ENCODE measurements at regions not wholly inside any gene's neighbourhood (a gene's known extent, or its start where the extent isn't known, plus 50 kb on each side); places are given as distances from the start of the nearest gene placed in this dataset.
A peak's percentile ranks its signal among the peaks of the same experiment; 100 is the strongest.

- Histone ChIP-seq H4K20me1 (ENCODE audit: insufficient read depth, low read length) (no peaks in the 10 kb centered on the region), H3K4me1 (ENCODE audit: control insufficient read depth, insufficient read depth, low read length) (peaks cover 12% of the 10 kb centered on the region), H3K9me3 (ENCODE audit: control insufficient read depth, insufficient read depth, low read length) (no peaks in the 10 kb centered on the region), H3K36me3 (ENCODE audit: control insufficient read depth, insufficient read depth, low read length) (no peaks in the 10 kb centered on the region), H3K27me3 (ENCODE audit: control insufficient read depth, insufficient read depth, low read length) (no peaks in the 10 kb centered on the region), H2AFZ (replicated peaks; ENCODE audit: low read length, poor library complexity) (no peak overlapping the region), H3K4me3 (ENCODE audit: insufficient read depth, low read depth, low read length) (no peak overlapping the region), H2AK9ac (replicated peaks; ENCODE audit: low read depth, low read length, poor library complexity) (no peak overlapping the region), H3K27ac (ENCODE audit: insufficient read depth, low read length) (no peak overlapping the region), H4K5ac (ENCODE audit: low read depth, low read length) (no peak overlapping the region), H2AK5ac (ENCODE audit: low read depth, low read length) (peak overlapping the region; percentile 86; the same call in 1 of the 2 replicates), H2BK5ac (ENCODE audit: low read depth, low read length, poor library complexity, severe bottlenecking) (no peak overlapping the region), H3K4ac (ENCODE audit: low read depth, low read length) (0 out of 2 replicates have a peak overlapping the region, but pooled peaks have one; percentile 11), H2BK20ac (ENCODE audit: low read depth, low read length) (no peak overlapping the region), H4K91ac (ENCODE audit: insufficient read depth, low read depth, low read length) (0 out of 2 replicates have a peak overlapping the region, but pooled peaks have one; percentile 31), H3K18ac (ENCODE audit: low read depth, low read length) (0 out of 2 replicates have a peak overlapping the region, but pooled peaks have one; percentile 22), H4K8ac (ENCODE audit: low read depth in 2 of 2, low read length in 2 of 2) (0 out of 4 replicates have a peak overlapping the region, but pooled peaks of 1 of the 2 experiments have one; percentile 6), H2BK15ac (ENCODE audit: low read depth, low read length) (no peak overlapping the region), H3K23ac (ENCODE audit: low read depth, low read length) (no peak overlapping the region), H3K79me1 (ENCODE audit: low read depth in 1 of 2, low read length in 2 of 2) (no peaks in the 10 kb centered on the region), H2BK120ac (ENCODE audit: low read depth, low read length) (peak overlapping the region; percentile 5; the same call in 1 of the 2 replicates), H3K4me2 (ENCODE audit: low read depth, low read length) (no peak overlapping the region), H3K9me1 (ENCODE audit: insufficient read depth, low read length) (peaks cover 3% of the 10 kb centered on the region; the same call in 1 of the 2 replicates), H3K14ac (replicated peaks; ENCODE audit: low read depth, low read length) (no peak overlapping the region), H3K56ac (ENCODE audit: extremely low read depth, insufficient read depth, low read length) (no peak overlapping the region), H3K9ac (ENCODE audit: low read depth, low read length) (no peak overlapping the region)
- intact Hi-C loops (cut with micrococcal nuclease), result no loop called here
- ChIA-PET POLR2A (ENCODE audit: unreplicated experiment) (no interaction called here), CTCF (interaction anchor here (0.5 to 1.3 kb wide), 6 partner anchors 8 to 219 kb away, joined by 3 to 9 read pairs (median 3); no protein-coding TSS in a partner anchor)
- BruUV-seq (replicated peaks), result no TSS peak
- DNase-seq, result no peak
- ATAC-seq (ENCODE audit: low read depth), result no peak
- WGBS, 2 experiments (ENCODE audit: extremely low coverage in 2 of 2, insufficient read length in 1 of 2), result no CpG with 5 or more reads among the region's 7 CpGs
- TF ChIP-seq FOS (IDR thresholded peaks at IDR 0.05; ENCODE audit: low read depth, low read length), result no peak
- TF ChIP-seq CEBPB (IDR thresholded peaks at IDR 0.05; ENCODE audit: low read depth, low read length), result peak; percentile 86
- dilution Hi-C loops (cut with HindIII; ENCODE audit: low sequenced_read_pairs, unreplicated experiment), result no loop called here
- in situ Hi-C loops (cut with MboI; ENCODE audit: low sequenced_read_pairs), result loop anchor here (5.0 to 10.0 kb wide), 2 partner anchors 205 to 477 kb away; no protein-coding TSS in a partner anchor
These were observed 126.5 kb upstream of the RIPOR2 start for GRCh38 chr6:25062070-25062811.

All from IMR-90 (cell line).